ENCODE measurements at regions not wholly inside any gene's neighbourhood (a gene's known extent, or its start where the extent isn't known, plus 50 kb on each side); places are given as distances from the start of the nearest gene placed in this dataset.

DNA sequence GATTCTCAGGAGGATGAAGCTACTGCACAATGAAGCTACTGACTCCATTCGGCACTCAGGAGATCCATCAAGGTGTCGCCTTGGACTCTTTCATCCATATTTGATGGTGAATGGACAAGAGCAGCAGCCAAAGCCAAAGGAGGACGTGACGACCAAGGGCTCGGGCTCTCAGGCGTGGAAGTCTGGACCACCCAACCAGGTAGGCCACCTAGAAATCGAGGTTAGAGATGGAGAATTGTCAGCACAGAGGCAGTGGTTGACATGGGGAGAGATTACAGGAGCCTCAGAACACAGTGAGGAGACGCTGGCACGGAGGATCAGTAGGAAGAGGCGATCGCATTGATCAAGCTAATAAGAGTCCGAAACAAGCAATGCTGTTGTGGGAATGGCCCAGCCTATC lies 240.5 kb upstream of the ID2 start:
- H3K27ac ChIP-seq = no peak overlapping the region
- ATAC-seq (no peak), DNase-seq (ENCODE audit: low read depth in 1 of 2, low spot score in 1 of 2) (no peak), FAIRE-seq (no peak)
- no peaks in the 10 kb centered on the region for H3K9me3 ChIP-seq
- TF ChIP-seq MAFK (IDR thresholded peaks at IDR 0.05; ENCODE audit: partially characterized antibody) (no peak), FOSB (CRISPR knock-in tag; IDR thresholded peaks at IDR 0.05) (no peak)
- no peak overlapping the region for H3K4me2 ChIP-seq
- ChIA-PET POLR2A (interaction anchor here (0.9 kb wide), 1 partner anchor 240 kb away, joined by 3 read pairs; the partner anchor contains the start of gene ID2), CTCF (interaction anchor here (0.7 kb wide), 1 partner anchor 201 kb away, joined by 3 read pairs; no protein-coding TSS in a partner anchor)
- H3K4me3 ChIP-seq = no peak overlapping the region
- no peaks in the 10 kb centered on the region; the same call in 2 of the 3 replicates for H3K4me1 ChIP-seq
- WGBS (ENCODE audit: missing lambda C conversion rate) = 79% methylated on average over 12 of the region's 12 CpGs

DNA sequence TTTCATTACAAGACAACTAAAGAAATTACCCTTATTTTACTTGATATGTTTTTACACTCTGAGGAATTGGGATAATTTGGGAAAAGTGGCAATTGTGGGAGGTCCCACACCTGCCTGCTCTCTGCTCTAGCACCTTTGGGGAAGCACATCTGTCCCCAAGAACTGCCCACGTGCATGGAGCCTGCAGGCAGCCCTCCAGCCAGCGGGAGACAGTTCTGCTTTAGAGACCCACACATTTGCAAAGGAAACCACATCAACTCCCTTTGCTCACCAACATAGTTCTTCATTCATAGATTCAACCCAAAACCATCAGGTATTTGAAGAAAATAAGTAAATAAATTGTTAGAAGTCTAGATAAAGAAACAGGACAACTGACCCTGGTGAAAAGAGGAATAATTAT lies 239.9 kb upstream of the ID2 start:
- peaks cover 6% of the 10 kb centered on the region for H3K4me1 ChIP-seq
- no peak overlapping the region for H3K4me3 ChIP-seq
- 51% methylated on average over 2 of the region's 2 CpGs for WGBS (ENCODE audit: missing lambda C conversion rate)
- H3K27ac ChIP-seq = no peak overlapping the region
- DNase-seq (ENCODE audit: low read depth in 1 of 2, low spot score in 1 of 2) (no peak), FAIRE-seq (no peak), ATAC-seq (no peak)
- no peaks in the 10 kb centered on the region for H3K9me3 ChIP-seq
- TF ChIP-seq, protein P1, sequence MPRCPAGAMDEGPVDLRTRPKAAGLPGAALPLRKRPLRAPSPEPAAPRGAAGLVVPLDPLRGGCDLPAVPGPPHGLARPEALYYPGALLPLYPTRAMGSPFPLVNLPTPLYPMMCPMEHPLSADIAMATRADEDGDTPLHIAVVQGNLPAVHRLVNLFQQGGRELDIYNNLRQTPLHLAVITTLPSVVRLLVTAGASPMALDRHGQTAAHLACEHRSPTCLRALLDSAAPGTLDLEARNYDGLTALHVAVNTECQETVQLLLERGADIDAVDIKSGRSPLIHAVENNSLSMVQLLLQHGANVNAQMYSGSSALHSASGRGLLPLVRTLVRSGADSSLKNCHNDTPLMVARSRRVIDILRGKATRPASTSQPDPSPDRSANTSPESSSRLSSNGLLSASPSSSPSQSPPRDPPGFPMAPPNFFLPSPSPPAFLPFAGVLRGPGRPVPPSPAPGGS (IDR thresholded peaks at IDR 0.05) = no peak
- TF ChIP-seq RARB (CRISPR knock-in tag; IDR thresholded peaks at IDR 0.05) (no peak), RCOR1 (IDR thresholded peaks at IDR 0.05; ENCODE audit: low read depth, low read length) (no peak), FOSB (CRISPR knock-in tag; IDR thresholded peaks at IDR 0.05) (no peak), RNF2 (IDR thresholded peaks at IDR 0.05; ENCODE audit: borderline replicate concordance, low read depth) (no peak), HEYL (CRISPR knock-in tag; IDR thresholded peaks at IDR 0.05) (no peak), HDAC2 (IDR thresholded peaks at IDR 0.05) (no peak), SREBF2 (IDR thresholded peaks at IDR 0.05) (no peak)
- TF ChIP-seq, protein P2, sequence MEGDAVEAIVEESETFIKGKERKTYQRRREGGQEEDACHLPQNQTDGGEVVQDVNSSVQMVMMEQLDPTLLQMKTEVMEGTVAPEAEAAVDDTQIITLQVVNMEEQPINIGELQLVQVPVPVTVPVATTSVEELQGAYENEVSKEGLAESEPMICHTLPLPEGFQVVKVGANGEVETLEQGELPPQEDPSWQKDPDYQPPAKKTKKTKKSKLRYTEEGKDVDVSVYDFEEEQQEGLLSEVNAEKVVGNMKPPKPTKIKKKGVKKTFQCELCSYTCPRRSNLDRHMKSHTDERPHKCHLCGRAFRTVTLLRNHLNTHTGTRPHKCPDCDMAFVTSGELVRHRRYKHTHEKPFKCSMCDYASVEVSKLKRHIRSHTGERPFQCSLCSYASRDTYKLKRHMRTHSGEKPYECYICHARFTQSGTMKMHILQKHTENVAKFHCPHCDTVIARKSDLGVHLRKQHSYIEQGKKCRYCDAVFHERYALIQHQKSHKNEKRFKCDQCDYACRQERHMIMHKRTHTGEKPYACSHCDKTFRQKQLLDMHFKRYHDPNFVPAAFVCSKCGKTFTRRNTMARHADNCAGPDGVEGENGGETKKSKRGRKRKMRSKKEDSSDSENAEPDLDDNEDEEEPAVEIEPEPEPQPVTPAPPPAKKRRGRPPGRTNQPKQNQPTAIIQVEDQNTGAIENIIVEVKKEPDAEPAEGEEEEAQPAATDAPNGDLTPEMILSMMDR (IDR thresholded peaks at IDR 0.05) = no peak
- POLR2A ChIA-PET = no interaction called here
- CTCF ChIA-PET = no interaction called here
- H3K4me2 ChIP-seq = no peak overlapping the region

DNA sequence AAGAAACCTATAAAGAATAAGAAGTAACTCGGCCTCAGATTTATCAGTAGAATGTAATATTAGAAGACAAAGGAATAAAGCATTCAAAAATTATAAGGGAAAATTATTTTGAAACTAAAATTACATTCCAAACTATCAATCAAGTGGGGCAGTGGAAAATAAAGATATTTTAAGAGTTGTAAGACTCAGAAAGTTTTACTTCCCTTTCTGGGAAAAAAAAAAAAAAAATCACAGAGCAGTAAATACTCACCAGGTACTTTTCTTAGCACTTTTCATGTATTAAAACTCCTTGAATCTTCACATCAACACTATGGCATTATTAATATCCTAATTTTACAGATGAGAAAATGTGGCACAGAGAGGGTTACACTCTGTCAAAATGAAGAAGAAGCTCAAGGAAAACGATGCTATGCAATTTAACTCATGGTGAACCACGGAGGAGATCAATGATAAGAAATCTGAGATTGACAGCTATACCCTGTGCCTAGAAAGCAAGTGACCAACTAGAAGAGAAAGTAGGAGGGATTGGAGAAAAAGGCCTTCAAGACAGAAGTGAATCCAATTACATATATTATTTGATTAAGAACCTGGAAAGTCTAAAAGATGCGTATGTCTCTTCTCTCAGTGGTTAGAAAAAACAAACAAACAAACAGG lies 238.9 kb upstream of the ID2 start:
- ATAC-seq = no peak
- H3K4me1 ChIP-seq = peaks cover 16% of the 10 kb centered on the region
- H3K9me3 ChIP-seq = no peaks in the 10 kb centered on the region
- CTCF ChIA-PET = no interaction called here
- H3K4me3 ChIP-seq = no peak overlapping the region
- no peak for FAIRE-seq
- no peak overlapping the region for H3K4me2 ChIP-seq
- TF ChIP-seq CHD2 (IDR thresholded peaks at IDR 0.05; ENCODE audit: low read length, partially characterized antibody) (no peak), BHLHE40 (IDR thresholded peaks at IDR 0.05; ENCODE audit: low read depth, low read length) (no peak), HEYL (CRISPR knock-in tag; IDR thresholded peaks at IDR 0.05) (no peak), ESRRA (IDR thresholded peaks at IDR 0.05; ENCODE audit: borderline replicate concordance, low read length) (no peak), ZC3H11A (IDR thresholded peaks at IDR 0.05) (no peak), HOXB13 (CRISPR knock-in tag; IDR thresholded peaks at IDR 0.05; ENCODE audit: low read depth) (no peak), CBX8 (IDR thresholded peaks at IDR 0.05) (no peak), NPAS2 (CRISPR knock-in tag; IDR thresholded peaks at IDR 0.05; ENCODE audit: borderline replicate concordance) (no peak), TP53 (CRISPR knock-in tag; IDR thresholded peaks at IDR 0.05) (no peak)
- TF ChIP-seq, protein P3, sequence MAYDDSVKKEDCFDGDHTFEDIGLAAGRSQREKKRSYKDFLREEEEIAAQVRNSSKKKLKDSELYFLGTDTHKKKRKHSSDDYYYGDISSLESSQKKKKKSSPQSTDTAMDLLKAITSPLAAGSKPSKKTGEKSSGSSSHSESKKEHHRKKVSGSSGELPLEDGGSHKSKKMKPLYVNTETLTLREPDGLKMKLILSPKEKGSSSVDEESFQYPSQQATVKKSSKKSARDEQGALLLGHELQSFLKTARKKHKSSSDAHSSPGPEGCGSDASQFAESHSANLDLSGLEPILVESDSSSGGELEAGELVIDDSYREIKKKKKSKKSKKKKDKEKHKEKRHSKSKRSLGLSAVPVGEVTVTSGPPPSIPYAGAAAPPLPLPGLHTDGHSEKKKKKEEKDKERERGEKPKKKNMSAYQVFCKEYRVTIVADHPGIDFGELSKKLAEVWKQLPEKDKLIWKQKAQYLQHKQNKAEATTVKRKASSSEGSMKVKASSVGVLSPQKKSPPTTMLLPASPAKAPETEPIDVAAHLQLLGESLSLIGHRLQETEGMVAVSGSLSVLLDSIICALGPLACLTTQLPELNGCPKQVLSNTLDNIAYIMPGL (CRISPR knock-in tag; IDR thresholded peaks at IDR 0.05; ENCODE audit: borderline replicate concordance) = no peak
- H3K27ac ChIP-seq = no peak overlapping the region
- POLR2A ChIA-PET = no interaction called here
- 61% methylated on average over 4 of the region's 4 CpGs for WGBS (ENCODE audit: missing lambda C conversion rate)
- no peak for DNase-seq (ENCODE audit: low read depth in 1 of 2, low spot score in 1 of 2)
